ENCODE measurements at regions not wholly inside any gene's neighbourhood (a gene's known extent, or its start where the extent isn't known, plus 50 kb on each side); places are given as distances from the start of the nearest gene placed in this dataset.

GRCh38 chr2:65595630-65596029 is 163.2 kb upstream of the SPRED2 start:
- H3K9me2 ChIP-seq (replicated peaks; ENCODE audit: low read depth, low read length): no peaks in the 10 kb centered on the region
- no peak overlapping the region for H3K4me2 ChIP-seq (ENCODE audit: low read depth, low read length, poor library complexity, severe bottlenecking)
- no peaks in the 10 kb centered on the region for H3K9me3 ChIP-seq (ENCODE audit: insufficient read depth, low read depth, low read length)
- no peak overlapping the region for H3K9ac ChIP-seq (ENCODE audit: low read depth, low read length, poor library complexity, severe bottlenecking)
- no peak overlapping the region for H3K4me3 ChIP-seq (ENCODE audit: low read length, poor library complexity, severe bottlenecking)
- no peaks in the 10 kb centered on the region for H3K27me3 ChIP-seq (ENCODE audit: insufficient read depth, low read length, poor library complexity, severe bottlenecking)
- H3K79me2 ChIP-seq (ENCODE audit: insufficient read depth, low read length): no peaks in the 10 kb centered on the region
- no peaks in the 10 kb centered on the region for H3K36me3 ChIP-seq (ENCODE audit: insufficient read depth, low read length)
- no peak overlapping the region for H2AFZ ChIP-seq (ENCODE audit: low read length)
- no peaks in the 10 kb centered on the region for H3F3A ChIP-seq (ENCODE audit: low read depth)
- H3K4me1 ChIP-seq (ENCODE audit: insufficient read depth, low read length, poor library complexity, severe bottlenecking): no peaks in the 10 kb centered on the region
- TF ChIP-seq CTCF (conservative IDR thresholded peaks at IDR 0.05; ENCODE audit: low read length): no peak
- no peak for TF ChIP-seq EZH2phosphoT487 (IDR thresholded peaks at IDR 0.05; ENCODE audit: borderline replicate concordance)
- no peaks in the 10 kb centered on the region for H4K20me1 ChIP-seq (ENCODE audit: insufficient read depth, low read length, poor library complexity, severe bottlenecking)

DNA sequence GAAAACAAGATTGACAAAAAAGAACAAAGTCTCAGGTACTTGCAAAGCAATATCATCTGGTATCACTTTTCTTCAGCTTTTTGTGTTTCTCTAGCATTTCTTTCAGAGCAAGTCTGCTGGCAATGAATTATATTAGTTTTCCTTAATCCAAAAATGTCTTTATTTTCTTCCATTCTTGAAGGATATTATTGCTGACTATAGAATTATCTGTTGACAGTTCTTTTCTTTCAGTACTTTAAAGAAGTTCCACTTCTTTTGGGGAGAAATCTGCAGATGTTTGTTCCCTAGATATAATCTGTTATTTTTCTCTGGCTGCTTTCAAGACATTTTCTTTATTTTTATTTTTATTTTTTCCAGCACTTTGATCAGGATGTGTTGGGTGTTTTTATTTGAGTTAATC is 161.8 kb upstream of the SPRED2 start:
- Histone ChIP-seq H3K9me2 (replicated peaks; ENCODE audit: low read depth, low read length) (no peaks in the 10 kb centered on the region), H3K27me3 (ENCODE audit: insufficient read depth, low read length, poor library complexity, severe bottlenecking) (no peaks in the 10 kb centered on the region), H3K4me1 (ENCODE audit: insufficient read depth, low read length, poor library complexity, severe bottlenecking) (no peaks in the 10 kb centered on the region), H2AFZ (ENCODE audit: low read length) (no peak overlapping the region), H3K36me3 (ENCODE audit: insufficient read depth, low read length) (no peaks in the 10 kb centered on the region), H3K79me2 (ENCODE audit: insufficient read depth, low read length) (no peaks in the 10 kb centered on the region), H3F3A (ENCODE audit: low read depth) (no peaks in the 10 kb centered on the region), H3K4me2 (ENCODE audit: low read depth, low read length, poor library complexity, severe bottlenecking) (no peak overlapping the region), H4K20me1 (ENCODE audit: insufficient read depth, low read length, poor library complexity, severe bottlenecking) (no peaks in the 10 kb centered on the region), H3K9me3 (ENCODE audit: insufficient read depth, low read depth, low read length) (no peaks in the 10 kb centered on the region), H3K9ac (ENCODE audit: low read depth, low read length, poor library complexity, severe bottlenecking) (no peak overlapping the region), H3K4me3 (ENCODE audit: low read length, poor library complexity, severe bottlenecking) (no peak overlapping the region)
- no peak for TF ChIP-seq CTCF (conservative IDR thresholded peaks at IDR 0.05; ENCODE audit: low read length)
- TF ChIP-seq EZH2phosphoT487 (IDR thresholded peaks at IDR 0.05; ENCODE audit: borderline replicate concordance): no peak

DNA sequence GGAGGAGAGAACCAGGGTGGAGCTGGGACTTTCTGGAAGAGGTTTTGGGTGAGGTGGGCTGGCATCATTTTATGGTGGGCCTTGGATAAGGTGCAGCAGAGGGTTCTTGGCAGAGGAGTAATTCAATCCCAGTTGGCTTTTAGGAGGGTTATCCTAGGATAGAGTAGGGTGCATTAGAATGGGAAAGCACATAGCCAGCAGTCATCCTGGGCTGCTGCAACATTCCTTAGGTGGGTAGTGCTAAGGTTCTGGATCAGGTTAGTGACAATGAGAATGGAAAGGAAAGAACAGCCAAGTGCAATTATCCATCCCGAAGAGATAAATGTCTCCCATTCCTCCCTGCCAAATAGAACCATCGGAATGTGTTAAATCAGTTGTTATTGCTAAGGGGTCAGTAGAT is 157.3 kb upstream of the SPRED2 start:
- H3K9ac ChIP-seq (ENCODE audit: low read depth, low read length, poor library complexity, severe bottlenecking): no peak overlapping the region
- no peaks in the 10 kb centered on the region for H3K4me1 ChIP-seq (ENCODE audit: insufficient read depth, low read length, poor library complexity, severe bottlenecking)
- H3K79me2 ChIP-seq (ENCODE audit: insufficient read depth, low read length): no peaks in the 10 kb centered on the region
- no peaks in the 10 kb centered on the region for H3K9me2 ChIP-seq (replicated peaks; ENCODE audit: low read depth, low read length)
- TF ChIP-seq EZH2phosphoT487 (IDR thresholded peaks at IDR 0.05; ENCODE audit: borderline replicate concordance) (no peak), CTCF (conservative IDR thresholded peaks at IDR 0.05; ENCODE audit: low read length) (no peak)
- H3K36me3 ChIP-seq (ENCODE audit: insufficient read depth, low read length): no peaks in the 10 kb centered on the region
- no peak overlapping the region for H3K4me3 ChIP-seq (ENCODE audit: low read length, poor library complexity, severe bottlenecking)
- no peak overlapping the region for H3K4me2 ChIP-seq (ENCODE audit: low read depth, low read length, poor library complexity, severe bottlenecking)
- no peaks in the 10 kb centered on the region for H3K9me3 ChIP-seq (ENCODE audit: insufficient read depth, low read depth, low read length)
- H4K20me1 ChIP-seq (ENCODE audit: insufficient read depth, low read length, poor library complexity, severe bottlenecking): no peaks in the 10 kb centered on the region
- no peaks in the 10 kb centered on the region for H3F3A ChIP-seq (ENCODE audit: low read depth)
- H3K27me3 ChIP-seq (ENCODE audit: insufficient read depth, low read length, poor library complexity, severe bottlenecking): no peaks in the 10 kb centered on the region
- no peak overlapping the region for H2AFZ ChIP-seq (ENCODE audit: low read length)

Data from Loucy (cell line).